ENCODE measurements at regions not wholly inside any gene's neighbourhood (a gene's known extent, or its start where the extent isn't known, plus 50 kb on each side); places are given as distances from the start of the nearest gene placed in this dataset.
"Not testable (repeated sequence)": the region's sequence is repeated elsewhere in the genome, so short reads cannot be mapped to it uniquely, and the experiment has no call there.

- FAIRE-seq (no peak), DNase-seq (ENCODE audit: insufficient read length, low spot score) (no peak)
- TF ChIP-seq, protein P1, sequence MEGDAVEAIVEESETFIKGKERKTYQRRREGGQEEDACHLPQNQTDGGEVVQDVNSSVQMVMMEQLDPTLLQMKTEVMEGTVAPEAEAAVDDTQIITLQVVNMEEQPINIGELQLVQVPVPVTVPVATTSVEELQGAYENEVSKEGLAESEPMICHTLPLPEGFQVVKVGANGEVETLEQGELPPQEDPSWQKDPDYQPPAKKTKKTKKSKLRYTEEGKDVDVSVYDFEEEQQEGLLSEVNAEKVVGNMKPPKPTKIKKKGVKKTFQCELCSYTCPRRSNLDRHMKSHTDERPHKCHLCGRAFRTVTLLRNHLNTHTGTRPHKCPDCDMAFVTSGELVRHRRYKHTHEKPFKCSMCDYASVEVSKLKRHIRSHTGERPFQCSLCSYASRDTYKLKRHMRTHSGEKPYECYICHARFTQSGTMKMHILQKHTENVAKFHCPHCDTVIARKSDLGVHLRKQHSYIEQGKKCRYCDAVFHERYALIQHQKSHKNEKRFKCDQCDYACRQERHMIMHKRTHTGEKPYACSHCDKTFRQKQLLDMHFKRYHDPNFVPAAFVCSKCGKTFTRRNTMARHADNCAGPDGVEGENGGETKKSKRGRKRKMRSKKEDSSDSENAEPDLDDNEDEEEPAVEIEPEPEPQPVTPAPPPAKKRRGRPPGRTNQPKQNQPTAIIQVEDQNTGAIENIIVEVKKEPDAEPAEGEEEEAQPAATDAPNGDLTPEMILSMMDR (IDR thresholded peaks at IDR 0.05; ENCODE audit: insufficient read depth, missing control alignments), result no peak
Measured at GRCh38 chr6:170089963-170090362, 200.9 kb downstream of the DLL1 start.

DNA sequence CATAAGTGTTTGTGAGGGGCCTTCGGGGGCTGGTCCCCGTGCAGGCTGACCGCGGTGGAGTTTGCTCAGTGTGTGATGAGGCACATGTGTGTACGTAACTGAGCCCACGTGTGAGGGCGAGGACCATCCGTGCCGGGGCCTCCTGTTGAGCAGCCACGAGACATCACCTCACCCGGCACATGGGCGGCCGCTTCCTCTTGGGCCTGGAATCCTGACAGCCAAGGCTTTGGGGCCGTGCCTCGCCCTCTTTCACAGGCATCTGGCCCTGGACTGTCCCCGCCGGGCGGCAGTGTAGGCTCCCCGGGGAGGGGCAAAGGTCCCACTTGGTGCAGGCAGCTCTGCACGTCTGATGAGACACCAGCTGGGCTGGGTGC lies 202.3 kb downstream of the DLL1 start:
- FAIRE-seq (no peak), DNase-seq (ENCODE audit: insufficient read length, low spot score) (no peak)
- TF ChIP-seq, protein P1 (IDR thresholded peaks at IDR 0.05; ENCODE audit: insufficient read depth, missing control alignments), result no peak

DNA sequence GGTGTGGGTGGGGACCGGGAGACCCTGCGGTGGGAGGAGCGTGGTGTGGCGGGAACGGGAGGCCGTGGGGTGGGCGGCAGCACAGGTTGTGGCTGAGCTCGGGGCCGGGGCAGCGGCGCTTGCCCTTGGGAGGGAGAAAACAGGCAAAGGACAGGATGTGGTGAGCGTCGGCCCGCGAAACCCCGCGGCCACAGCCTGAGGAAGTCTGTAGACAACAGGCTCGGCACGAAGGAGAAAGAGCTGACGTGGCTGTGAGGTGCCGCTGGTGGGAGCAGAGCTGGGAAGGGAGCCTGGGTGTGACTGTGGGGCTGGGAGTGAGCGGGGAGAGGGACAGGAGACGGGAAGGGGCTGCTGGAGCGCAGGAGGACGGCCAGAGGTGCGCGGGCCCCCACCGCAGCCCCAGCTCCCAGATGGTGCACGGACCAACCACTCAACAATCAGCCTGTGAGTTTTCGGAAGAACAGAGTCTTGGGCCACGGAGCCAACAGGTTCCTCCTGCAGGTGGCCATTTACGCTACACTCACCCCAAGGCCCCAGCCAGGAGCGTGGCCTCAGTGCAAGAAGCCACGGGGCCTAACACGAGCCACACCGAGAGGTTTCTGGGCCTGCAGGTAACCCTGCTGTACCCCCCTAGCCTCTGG lies 202.8 kb downstream of the DLL1 start:
- DNase-seq (ENCODE audit: insufficient read length, low spot score) (no peak), FAIRE-seq (no peak)
- TF ChIP-seq, protein P1 (IDR thresholded peaks at IDR 0.05; ENCODE audit: insufficient read depth, missing control alignments), result no peak

GRCh38 chr6:170087421-170087780 lies 203.5 kb downstream of the DLL1 start:
- DNase-seq (ENCODE audit: insufficient read length, low spot score); FAIRE-seq: not testable (repeated sequence)

- TF ChIP-seq, protein P1 (IDR thresholded peaks at IDR 0.05; ENCODE audit: insufficient read depth, missing control alignments), result no peak
- FAIRE-seq (no peak), DNase-seq (ENCODE audit: insufficient read length, low spot score) (no peak)
Measured at GRCh38 chr6:170086639-170087420, 204.0 kb downstream of the DLL1 start.

- TF ChIP-seq, protein P1 (IDR thresholded peaks at IDR 0.05; ENCODE audit: insufficient read depth, missing control alignments), result no peak
- FAIRE-seq (no peak), DNase-seq (ENCODE audit: insufficient read length, low spot score) (no peak)
Measured at GRCh38 chr6:170085475-170086401, 205.1 kb downstream of the DLL1 start.

DNA sequence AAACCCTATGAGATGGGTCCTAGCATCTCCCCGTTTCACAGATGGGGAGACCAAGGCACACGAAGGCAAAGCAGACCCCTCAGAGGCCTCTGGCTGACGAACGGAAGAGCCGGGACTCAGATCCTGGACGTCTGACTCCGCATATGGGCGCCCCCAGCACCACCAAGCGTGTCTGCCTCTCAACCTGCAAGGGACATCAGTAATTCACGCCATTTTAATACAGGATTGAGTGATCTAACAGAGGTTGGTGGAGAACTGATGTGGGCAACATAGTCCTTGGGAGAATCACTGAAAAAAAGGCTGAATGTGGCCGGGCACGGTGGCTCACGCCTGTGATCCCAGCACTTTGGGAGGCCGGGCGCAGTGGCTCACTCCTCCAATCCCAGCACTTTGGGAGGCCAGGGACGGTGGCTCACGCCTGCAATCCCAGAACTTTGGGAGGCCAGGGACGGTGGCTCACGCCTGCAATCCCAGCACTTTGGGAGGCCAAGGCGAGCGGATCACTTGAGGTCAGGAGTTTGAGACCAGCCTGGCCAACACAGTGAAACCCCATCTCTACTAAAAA lies 206.6 kb downstream of the DLL1 start:
- FAIRE-seq (no peak), DNase-seq (ENCODE audit: insufficient read length, low spot score) (no peak)
- TF ChIP-seq, protein P1 (IDR thresholded peaks at IDR 0.05; ENCODE audit: insufficient read depth, missing control alignments), result no peak
